ENCODE measurements at regions not wholly inside any gene's neighbourhood (a gene's known extent, or its start where the extent isn't known, plus 50 kb on each side); places are given as distances from the start of the nearest gene placed in this dataset.
"Not testable (repeated sequence)": the region's sequence is repeated elsewhere in the genome, so short reads cannot be mapped to it uniquely, and the experiment has no call there.

DNA sequence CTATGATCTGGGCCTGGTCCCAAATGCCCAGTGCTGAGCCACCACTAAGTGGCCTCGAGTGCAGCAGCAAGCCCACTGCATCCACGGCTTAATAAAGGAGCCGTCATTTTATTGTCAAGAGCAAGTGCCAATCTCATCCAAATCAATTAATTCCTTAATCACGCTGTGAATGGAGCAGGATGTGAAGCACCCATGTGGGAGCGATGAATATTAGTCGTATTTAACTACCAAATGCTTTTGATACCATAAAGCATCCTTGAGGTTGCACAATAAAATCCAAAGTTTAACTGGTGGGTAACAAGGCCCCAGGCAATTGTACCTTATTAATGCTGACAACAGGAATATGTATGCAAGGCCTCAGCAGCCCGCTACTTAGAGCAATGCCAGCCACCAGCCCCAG lies 226.0 kb upstream of the C16orf82 start:
- Mint-ChIP-seq H3K4me1 (no peaks in the 10 kb centered on the region), H3K27me3 (peaks cover 9 to 18% of the 10 kb centered on the region in 2 donors), H3K9me3 (peaks cover 0 to 2% of the 10 kb centered on the region in 2 donors), H3K27ac (no peak overlapping the region), H3K4me3 (no peak overlapping the region), H3K36me3 (no peaks in the 10 kb centered on the region)
- no peak for ATAC-seq (replicated peaks)
- no peak for DNase-seq

DNA sequence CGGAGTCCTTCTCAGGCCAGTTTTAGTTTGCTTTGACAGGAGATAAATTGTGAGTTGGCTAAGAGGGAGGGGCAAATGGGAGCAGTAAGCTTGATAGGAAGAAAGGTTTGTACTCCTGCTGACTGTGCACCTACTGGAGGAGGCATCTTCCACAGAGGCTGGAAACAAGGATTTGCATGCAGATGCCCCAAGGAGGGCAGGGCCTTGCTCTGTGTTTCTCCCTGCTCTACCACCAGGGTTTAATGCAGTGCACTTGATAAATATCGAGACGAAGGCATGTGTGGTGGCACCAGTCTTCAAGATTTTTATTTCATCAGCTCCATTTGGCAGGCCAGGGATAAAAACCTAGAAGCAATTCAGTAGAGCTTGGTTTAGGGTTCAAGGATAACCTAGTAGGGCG lies 210.5 kb upstream of the C16orf82 start:
- H3K27ac Mint-ChIP-seq = no peak overlapping the region
- no peak for DNase-seq
- H3K4me1 Mint-ChIP-seq = no peaks in the 10 kb centered on the region
- peaks cover 14 to 16% of the 10 kb centered on the region in 2 donors for H3K9me3 Mint-ChIP-seq
- no peak overlapping the region for H3K4me3 Mint-ChIP-seq
- peaks cover 5 to 8% of the 10 kb centered on the region in 2 donors for H3K27me3 Mint-ChIP-seq
- no peak for ATAC-seq (replicated peaks)
- peaks cover 3 to 8% of the 10 kb centered on the region in 2 donors for H3K36me3 Mint-ChIP-seq

DNA sequence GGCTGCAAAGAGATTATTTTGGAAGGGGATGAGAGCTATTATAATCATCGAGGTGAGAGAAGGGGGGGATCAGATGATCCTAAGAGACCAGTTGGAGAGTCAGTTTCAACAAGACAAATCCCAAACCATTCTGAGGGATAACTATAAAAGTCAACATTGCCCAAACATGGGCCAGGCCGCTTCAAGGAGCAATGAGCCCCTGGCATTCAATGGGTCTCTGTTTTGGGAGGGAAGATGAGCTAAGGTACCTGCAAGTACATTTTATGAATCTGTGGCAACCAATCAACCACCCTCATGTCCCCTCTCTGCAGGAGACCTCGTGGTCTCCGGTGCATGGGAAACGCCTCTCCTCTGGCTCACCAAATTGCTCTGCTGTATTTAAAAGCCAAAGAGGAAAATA lies 209.9 kb upstream of the C16orf82 start:
- H3K4me3 Mint-ChIP-seq = no peak overlapping the region
- no peak overlapping the region for H3K27ac Mint-ChIP-seq
- ATAC-seq (replicated peaks) (no peak), DNase-seq (no peak)
- H3K36me3 Mint-ChIP-seq = peaks cover 5 to 9% of the 10 kb centered on the region in 2 donors
- H3K4me1 Mint-ChIP-seq = no peaks in the 10 kb centered on the region
- H3K27me3 Mint-ChIP-seq = peaks cover 5 to 8% of the 10 kb centered on the region in 2 donors
- H3K9me3 Mint-ChIP-seq = peaks cover 17 to 18% of the 10 kb centered on the region in 2 donors

GRCh38 chr16:26857371-26857770 lies 209.4 kb upstream of the C16orf82 start:
- Mint-ChIP-seq H3K27ac (no peak overlapping the region), H3K4me3 (no peak overlapping the region), H3K36me3 (peaks cover 5 to 9% of the 10 kb centered on the region in 2 donors), H3K4me1 (no peaks in the 10 kb centered on the region), H3K27me3 (peaks cover 5 to 6% of the 10 kb centered on the region in 2 donors), H3K9me3 (peaks cover 17 to 18% of the 10 kb centered on the region in 2 donors)
- ATAC-seq (replicated peaks) = no peak
- no peak for DNase-seq

DNA sequence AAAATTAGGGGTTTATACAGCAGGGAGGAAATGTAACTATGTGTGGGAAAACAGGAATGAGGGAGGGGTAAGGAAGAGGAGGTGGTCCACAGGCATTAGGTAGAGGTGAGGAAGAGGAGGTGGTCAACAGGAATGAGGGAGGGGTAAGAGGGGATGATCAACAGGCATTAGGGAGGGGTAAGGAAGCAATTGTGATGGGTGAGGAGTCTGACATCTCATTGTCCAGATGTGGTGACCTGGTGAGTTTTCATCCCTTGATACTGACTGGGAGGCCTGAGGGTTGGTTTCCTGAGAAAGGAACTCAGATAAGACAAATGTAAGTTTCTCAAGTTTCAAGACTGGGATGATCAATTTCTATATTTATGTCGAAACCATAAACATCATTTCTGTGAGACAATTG lies 206.2 kb upstream of the C16orf82 start:
- Mint-ChIP-seq H3K36me3 (peaks cover 5 to 9% of the 10 kb centered on the region in 2 donors), H3K4me3 (no peak overlapping the region), H3K27me3 (peaks cover 0 to 1% of the 10 kb centered on the region in 2 donors), H3K27ac (no peak overlapping the region), H3K9me3 (peaks cover 17 to 18% of the 10 kb centered on the region in 2 donors), H3K4me1 (no peaks in the 10 kb centered on the region)
- DNase-seq (no peak), ATAC-seq (replicated peaks) (no peak)

GRCh38 chr16:26863931-26864330 lies 202.8 kb upstream of the C16orf82 start:
- Mint-ChIP-seq H3K4me1 (no peaks in the 10 kb centered on the region), H3K36me3 (peaks cover 2 to 9% of the 10 kb centered on the region in 2 donors), H3K9me3 (peaks cover 14 to 15% of the 10 kb centered on the region in 2 donors), H3K27me3 (peaks cover 0 to 6% of the 10 kb centered on the region in 2 donors), H3K4me3 (no peak overlapping the region), H3K27ac (no peak overlapping the region)
- no peak for ATAC-seq (replicated peaks)
- DNase-seq = no peak

DNA sequence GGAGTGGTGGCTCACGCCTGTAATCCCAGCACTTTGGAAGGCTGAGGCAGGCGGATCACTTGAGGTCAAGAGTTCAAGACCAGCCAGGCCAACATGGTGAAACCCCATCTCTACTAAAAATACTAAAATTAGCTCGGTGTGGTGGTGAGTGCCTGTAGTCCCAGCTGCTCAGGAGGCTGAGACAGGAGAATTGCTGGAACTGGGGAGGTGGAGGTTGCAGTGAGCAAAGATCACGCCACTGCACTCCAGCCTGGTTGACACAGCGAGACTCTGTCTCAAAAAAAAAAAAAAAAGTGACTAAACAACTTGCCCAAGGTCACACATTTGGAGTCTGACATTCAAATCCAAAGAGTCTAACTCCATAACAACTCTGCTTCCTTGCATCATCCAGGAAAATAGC lies 192.4 kb upstream of the C16orf82 start:
- H3K4me3 Mint-ChIP-seq; ATAC-seq (replicated peaks): not testable (repeated sequence)

DNA sequence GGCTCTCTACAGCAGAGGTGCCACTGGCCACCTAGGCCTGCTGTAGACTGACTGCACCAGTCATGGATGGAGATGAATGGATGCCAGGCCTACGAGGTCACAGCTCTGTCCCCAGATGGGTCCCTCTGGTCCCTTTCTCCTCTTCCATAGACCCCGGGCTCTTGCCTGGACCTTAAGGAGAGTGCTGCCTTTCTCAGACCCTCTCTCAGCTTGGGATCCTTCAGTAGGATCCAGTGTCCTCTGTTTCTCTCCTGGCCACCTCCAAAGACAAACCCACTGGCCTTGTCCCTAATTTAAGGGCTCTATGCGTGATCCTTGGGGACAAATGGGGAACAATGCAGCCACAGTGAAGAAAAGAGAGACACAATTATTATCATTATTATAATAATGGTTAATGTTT lies 189.3 kb upstream of the C16orf82 start:
- H3K4me3 Mint-ChIP-seq = no peak overlapping the region
- H3K9me3 Mint-ChIP-seq = peaks cover 0 to 5% of the 10 kb centered on the region in 2 donors
- DNase-seq (no peak), ATAC-seq (replicated peaks) (no peak)
- H3K4me1 Mint-ChIP-seq = no peaks in the 10 kb centered on the region
- H3K27ac Mint-ChIP-seq = no peak overlapping the region
- H3K27me3 Mint-ChIP-seq = peaks cover 2 to 12% of the 10 kb centered on the region in 2 donors
- no peaks in the 10 kb centered on the region for H3K36me3 Mint-ChIP-seq

More for the DNA sequence above, 192.4 kb upstream of the C16orf82 start:
- peaks cover 0 to 12% of the 10 kb centered on the region in 2 donors for H3K27me3 Mint-ChIP-seq
- DNase-seq, H3K9me3 Mint-ChIP-seq, H3K36me3 Mint-ChIP-seq, H3K4me1 Mint-ChIP-seq, H3K27ac Mint-ChIP-seq: not testable (repeated sequence)

GRCh38 chr16:26885674-26886073 lies 181.1 kb upstream of the C16orf82 start:
- ATAC-seq (replicated peaks) (no peak), DNase-seq (no peak)
- H3K27ac Mint-ChIP-seq = no peak overlapping the region
- H3K4me3 Mint-ChIP-seq = no peak overlapping the region
- H3K9me3 Mint-ChIP-seq = peaks cover 11% of the 10 kb centered on the region in 2 donors
- H3K36me3 Mint-ChIP-seq = peaks cover 4 to 5% of the 10 kb centered on the region in 2 donors
- peaks cover 7 to 11% of the 10 kb centered on the region in 2 donors for H3K27me3 Mint-ChIP-seq
- H3K4me1 Mint-ChIP-seq = no peaks in the 10 kb centered on the region

GRCh38 chr16:26889740-26890139 lies 177.0 kb upstream of the C16orf82 start:
- H3K9me3 Mint-ChIP-seq = peaks cover 2 to 4% of the 10 kb centered on the region in 2 donors
- DNase-seq = no peak
- H3K27ac Mint-ChIP-seq = no peak overlapping the region
- peaks cover 3 to 8% of the 10 kb centered on the region in 2 donors for H3K27me3 Mint-ChIP-seq
- no peak overlapping the region for H3K4me3 Mint-ChIP-seq
- ATAC-seq (replicated peaks) = no peak
- H3K36me3 Mint-ChIP-seq = peaks cover 1% of the 10 kb centered on the region in 2 donors
- no peaks in the 10 kb centered on the region for H3K4me1 Mint-ChIP-seq

DNA sequence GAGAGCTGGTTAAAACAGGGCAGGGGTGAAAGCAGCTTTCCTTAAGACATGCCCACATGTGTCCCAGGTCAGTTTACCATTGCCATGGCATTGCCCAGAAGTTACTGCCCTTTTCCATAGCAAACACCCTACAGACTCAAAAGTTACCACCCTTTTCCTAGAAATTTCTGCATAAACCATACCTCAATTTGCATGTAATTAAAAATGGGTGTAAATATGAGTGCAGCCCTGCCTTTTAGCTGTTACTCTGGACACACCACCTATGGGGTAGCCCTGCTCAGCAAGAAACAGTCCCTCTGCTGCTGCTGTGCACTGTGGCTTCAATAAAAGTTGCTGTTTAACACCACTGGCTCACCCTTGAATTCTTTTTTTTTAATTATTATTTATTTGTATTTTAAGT lies 168.5 kb upstream of the C16orf82 start:
- DNase-seq = no peak
- H3K9me3 Mint-ChIP-seq = peaks cover 0 to 2% of the 10 kb centered on the region in 2 donors
- H3K27ac Mint-ChIP-seq = no peak overlapping the region
- H3K36me3 Mint-ChIP-seq = no peaks in the 10 kb centered on the region
- H3K4me3 Mint-ChIP-seq = no peak overlapping the region
- no peak for ATAC-seq (replicated peaks)
- H3K27me3 Mint-ChIP-seq = peaks cover 14 to 15% of the 10 kb centered on the region in 2 donors
- no peaks in the 10 kb centered on the region for H3K4me1 Mint-ChIP-seq

DNA sequence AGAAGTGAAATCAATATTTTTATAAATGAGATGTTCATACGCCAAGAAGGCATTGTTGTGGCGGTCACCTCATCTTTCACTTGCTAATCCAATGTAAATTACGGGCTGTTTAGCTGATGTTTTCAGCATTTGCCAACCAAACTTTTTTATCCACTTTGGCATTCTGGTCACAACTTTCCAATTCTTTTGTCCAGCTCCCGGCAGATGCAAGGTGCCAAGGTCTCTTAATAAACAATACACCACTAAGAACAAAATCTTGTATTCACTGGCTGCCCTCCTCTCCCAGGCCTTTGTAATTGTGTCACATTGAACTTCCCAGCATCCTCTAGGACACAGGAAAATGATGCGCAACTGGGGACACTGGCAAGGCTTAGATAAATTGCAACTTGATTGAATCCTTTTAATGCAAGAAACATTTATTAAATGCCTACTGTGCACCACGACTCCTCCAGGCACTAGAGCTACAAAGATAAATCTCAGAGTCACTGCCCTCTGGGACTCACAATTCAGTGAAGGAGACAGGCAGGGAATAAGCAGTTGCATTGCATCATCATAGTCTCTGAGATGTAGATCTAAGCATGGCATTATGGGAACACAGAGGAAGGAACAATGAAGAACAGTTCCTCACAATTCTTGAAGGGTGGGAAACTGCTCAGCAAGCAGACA lies 165.4 kb upstream of the C16orf82 start:
- Mint-ChIP-seq H3K4me3 (no peak overlapping the region), H3K27ac (no peak overlapping the region), H3K27me3 (peaks cover 8% of the 10 kb centered on the region in 2 donors), H3K4me1 (no peaks in the 10 kb centered on the region), H3K9me3 (peaks cover 0 to 2% of the 10 kb centered on the region in 2 donors), H3K36me3 (no peaks in the 10 kb centered on the region)
- DNase-seq (no peak), ATAC-seq (replicated peaks) (no peak)

GRCh38 chr16:26901983-26902382 lies 164.7 kb upstream of the C16orf82 start:
- Mint-ChIP-seq H3K27me3 (peaks cover 8 to 9% of the 10 kb centered on the region in 2 donors), H3K4me1 (no peaks in the 10 kb centered on the region), H3K9me3 (peaks cover 0 to 2% of the 10 kb centered on the region in 2 donors), H3K27ac (no peak overlapping the region), H3K36me3 (no peaks in the 10 kb centered on the region), H3K4me3 (no peak overlapping the region)
- no peak for ATAC-seq (replicated peaks)
- no peak for DNase-seq

- no peaks in the 10 kb centered on the region for H3K4me1 Mint-ChIP-seq
- peaks cover 15 to 26% of the 10 kb centered on the region in 2 donors for H3K27me3 Mint-ChIP-seq
- no peaks in the 10 kb centered on the region for H3K36me3 Mint-ChIP-seq
- H3K9me3 Mint-ChIP-seq = peaks cover 0 to 2% of the 10 kb centered on the region in 2 donors
- no peak for ATAC-seq (replicated peaks)
- no peak for DNase-seq
- no peak overlapping the region for H3K4me3 Mint-ChIP-seq
- H3K27ac Mint-ChIP-seq = no peak overlapping the region
These were observed 161.4 kb upstream of the C16orf82 start for GRCh38 chr16:26905336-26905735.

DNA sequence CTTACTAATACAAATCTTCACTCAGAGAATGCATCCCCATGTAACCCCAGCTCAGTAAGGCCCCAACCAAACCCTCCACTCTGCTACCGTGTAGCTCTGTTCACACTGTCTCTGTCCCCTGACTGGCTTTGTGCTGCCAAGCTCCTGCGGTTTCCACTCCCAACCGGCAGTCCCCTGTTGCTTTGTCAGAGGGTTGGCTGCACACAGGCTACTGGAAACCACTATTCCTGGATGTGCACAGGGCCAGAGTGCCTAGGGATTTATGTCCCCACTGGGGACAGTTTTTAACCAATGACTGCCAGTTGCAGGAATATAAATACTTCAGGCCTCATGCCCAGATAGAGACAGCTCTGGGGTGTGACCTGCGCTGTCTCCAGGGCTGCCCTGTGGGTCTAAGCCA lies 157.1 kb upstream of the C16orf82 start:
- no peak for DNase-seq
- Mint-ChIP-seq H3K36me3 (no peaks in the 10 kb centered on the region), H3K4me3 (no peak overlapping the region), H3K27me3 (peaks cover 16 to 39% of the 10 kb centered on the region in 2 donors), H3K27ac (no peak overlapping the region), H3K4me1 (no peaks in the 10 kb centered on the region), H3K9me3 (peaks cover 0 to 2% of the 10 kb centered on the region in 2 donors)
- no peak for ATAC-seq (replicated peaks)

Data from stimulated activated naive B cell treated with anti-CD40 and anti-IgM and Interleukin-4, amounts not matched to agents 10 μg/mL and 1 μg/mL and 100 μg/mL, for 72 hours (primary cell).